ENCODE measurements at regions not wholly inside any gene's neighbourhood (a gene's known extent, or its start where the extent isn't known, plus 50 kb on each side); places are given as distances from the start of the nearest gene placed in this dataset.

GRCh38 chr17:70642059-70642458 is 472.7 kb downstream of the KCNJ2 start:
- Histone ChIP-seq H3K27me3 (ENCODE audit: control insufficient read depth, insufficient read depth, low read length) (no peaks in the 10 kb centered on the region), H3K36me3 (ENCODE audit: control insufficient read depth, insufficient read depth, low read length) (no peaks in the 10 kb centered on the region), H3K4me1 (ENCODE audit: control insufficient read depth, insufficient read depth, low read length) (no peaks in the 10 kb centered on the region), H3K9ac (ENCODE audit: low read length) (no peak overlapping the region), H3K4me3 (ENCODE audit: low read length) (no peak overlapping the region), H3K27ac (ENCODE audit: low read depth, low read length) (no peak overlapping the region)

- H3K4me3 ChIP-seq (ENCODE audit: low read length) = no peak overlapping the region
- no peak overlapping the region for H3K27ac ChIP-seq (ENCODE audit: low read depth, low read length)
- H3K27me3 ChIP-seq (ENCODE audit: control insufficient read depth, insufficient read depth, low read length) = no peaks in the 10 kb centered on the region
- no peaks in the 10 kb centered on the region for H3K36me3 ChIP-seq (ENCODE audit: control insufficient read depth, insufficient read depth, low read length)
- no peak overlapping the region for H3K9ac ChIP-seq (ENCODE audit: low read length)
- H3K4me1 ChIP-seq (ENCODE audit: control insufficient read depth, insufficient read depth, low read length) = no peaks in the 10 kb centered on the region
These were observed 474.8 kb downstream of the KCNJ2 start for GRCh38 chr17:70644096-70644495.

GRCh38 chr17:70646673-70647072 is 477.3 kb downstream of the KCNJ2 start:
- no peak overlapping the region for H3K27ac ChIP-seq (ENCODE audit: low read depth, low read length)

GRCh38 chr17:70648166-70648565 is 478.8 kb downstream of the KCNJ2 start:
- Histone ChIP-seq H3K9ac (ENCODE audit: low read length) (no peak overlapping the region), H3K4me1 (ENCODE audit: control insufficient read depth, insufficient read depth, low read length) (no peaks in the 10 kb centered on the region), H3K4me3 (ENCODE audit: low read length) (no peak overlapping the region), H3K36me3 (ENCODE audit: control insufficient read depth, insufficient read depth, low read length) (no peaks in the 10 kb centered on the region), H3K27me3 (ENCODE audit: control insufficient read depth, insufficient read depth, low read length) (no peaks in the 10 kb centered on the region), H3K27ac (ENCODE audit: low read depth, low read length) (no peak overlapping the region)

More at GRCh38 chr17:70646673-70647072, 477.3 kb downstream of the KCNJ2 start:
- H3K4me3 ChIP-seq (ENCODE audit: low read length) = no peak overlapping the region
- H3K27me3 ChIP-seq (ENCODE audit: control insufficient read depth, insufficient read depth, low read length) = no peaks in the 10 kb centered on the region
- H3K4me1 ChIP-seq (ENCODE audit: control insufficient read depth, insufficient read depth, low read length) = no peaks in the 10 kb centered on the region
- H3K9ac ChIP-seq (ENCODE audit: low read length) = no peak overlapping the region
- H3K36me3 ChIP-seq (ENCODE audit: control insufficient read depth, insufficient read depth, low read length) = no peaks in the 10 kb centered on the region

- Histone ChIP-seq H3K36me3 (ENCODE audit: control insufficient read depth, insufficient read depth, low read length) (no peaks in the 10 kb centered on the region), H3K9ac (ENCODE audit: low read length) (no peak overlapping the region), H3K4me3 (ENCODE audit: low read length) (no peak overlapping the region), H3K4me1 (ENCODE audit: control insufficient read depth, insufficient read depth, low read length) (no peaks in the 10 kb centered on the region), H3K27me3 (ENCODE audit: control insufficient read depth, insufficient read depth, low read length) (no peaks in the 10 kb centered on the region), H3K27ac (ENCODE audit: low read depth, low read length) (no peak overlapping the region)
These were observed 484.5 kb downstream of the KCNJ2 start for GRCh38 chr17:70653850-70654249.

- Histone ChIP-seq H3K36me3 (ENCODE audit: control insufficient read depth, insufficient read depth, low read length) (no peaks in the 10 kb centered on the region), H3K4me3 (ENCODE audit: low read length) (no peak overlapping the region), H3K27ac (ENCODE audit: low read depth, low read length) (no peak overlapping the region), H3K27me3 (ENCODE audit: control insufficient read depth, insufficient read depth, low read length) (no peaks in the 10 kb centered on the region), H3K4me1 (ENCODE audit: control insufficient read depth, insufficient read depth, low read length) (no peaks in the 10 kb centered on the region), H3K9ac (ENCODE audit: low read length) (no peak overlapping the region)
These were observed 485.4 kb downstream of the KCNJ2 start for GRCh38 chr17:70654706-70655105.

- H3K4me1 ChIP-seq (ENCODE audit: control insufficient read depth, insufficient read depth, low read length) = no peaks in the 10 kb centered on the region
- no peak overlapping the region for H3K9ac ChIP-seq (ENCODE audit: low read length)
- H3K4me3 ChIP-seq (ENCODE audit: low read length) = no peak overlapping the region
- no peak overlapping the region for H3K27ac ChIP-seq (ENCODE audit: low read depth, low read length)
- no peaks in the 10 kb centered on the region for H3K36me3 ChIP-seq (ENCODE audit: control insufficient read depth, insufficient read depth, low read length)
- no peaks in the 10 kb centered on the region for H3K27me3 ChIP-seq (ENCODE audit: control insufficient read depth, insufficient read depth, low read length)
These were observed 486.0 kb downstream of the KCNJ2 start for GRCh38 chr17:70655176-70655958.

GRCh38 chr17:70658317-70658716 is 489.0 kb downstream of the KCNJ2 start:
- Histone ChIP-seq H3K36me3 (ENCODE audit: control insufficient read depth, insufficient read depth, low read length) (no peaks in the 10 kb centered on the region), H3K9ac (ENCODE audit: low read length) (no peak overlapping the region)

GRCh38 chr17:70658840-70659239 is 489.5 kb downstream of the KCNJ2 start:
- no peak overlapping the region for H3K4me3 ChIP-seq (ENCODE audit: low read length)
- H3K27me3 ChIP-seq (ENCODE audit: control insufficient read depth, insufficient read depth, low read length) = no peaks in the 10 kb centered on the region
- no peaks in the 10 kb centered on the region for H3K4me1 ChIP-seq (ENCODE audit: control insufficient read depth, insufficient read depth, low read length)
- no peak overlapping the region for H3K27ac ChIP-seq (ENCODE audit: low read depth, low read length)
- no peak overlapping the region for H3K9ac ChIP-seq (ENCODE audit: low read length)
- H3K36me3 ChIP-seq (ENCODE audit: control insufficient read depth, insufficient read depth, low read length) = no peaks in the 10 kb centered on the region

More at GRCh38 chr17:70658317-70658716, 489.0 kb downstream of the KCNJ2 start:
- Histone ChIP-seq H3K4me3 (ENCODE audit: low read length) (no peak overlapping the region), H3K4me1 (ENCODE audit: control insufficient read depth, insufficient read depth, low read length) (no peaks in the 10 kb centered on the region), H3K27ac (ENCODE audit: low read depth, low read length) (no peak overlapping the region), H3K27me3 (ENCODE audit: control insufficient read depth, insufficient read depth, low read length) (no peaks in the 10 kb centered on the region)

GRCh38 chr17:70661342-70662222 is 492.2 kb downstream of the KCNJ2 start:
- H3K9ac ChIP-seq (ENCODE audit: low read length) = no peak overlapping the region
- H3K27me3 ChIP-seq (ENCODE audit: control insufficient read depth, insufficient read depth, low read length) = no peaks in the 10 kb centered on the region
- no peaks in the 10 kb centered on the region for H3K36me3 ChIP-seq (ENCODE audit: control insufficient read depth, insufficient read depth, low read length)
- no peak overlapping the region for H3K4me3 ChIP-seq (ENCODE audit: low read length)
- no peaks in the 10 kb centered on the region for H3K4me1 ChIP-seq (ENCODE audit: control insufficient read depth, insufficient read depth, low read length)
- H3K27ac ChIP-seq (ENCODE audit: low read depth, low read length) = no peak overlapping the region

GRCh38 chr17:70668276-70668937 is 499.1 kb downstream of the KCNJ2 start:
- no peak overlapping the region for H3K27ac ChIP-seq (ENCODE audit: low read depth, low read length)

More at GRCh38 chr17:70668276-70668937, 499.1 kb downstream of the KCNJ2 start:
- H3K9ac ChIP-seq (ENCODE audit: low read length) = no peak overlapping the region
- no peak overlapping the region for H3K4me3 ChIP-seq (ENCODE audit: low read length)
- no peaks in the 10 kb centered on the region for H3K36me3 ChIP-seq (ENCODE audit: control insufficient read depth, insufficient read depth, low read length)
- H3K4me1 ChIP-seq (ENCODE audit: control insufficient read depth, insufficient read depth, low read length) = no peaks in the 10 kb centered on the region
- no peaks in the 10 kb centered on the region for H3K27me3 ChIP-seq (ENCODE audit: control insufficient read depth, insufficient read depth, low read length)
